PC-3 (cell line): ENCODE measurements at regions not wholly inside any gene's neighbourhood (a gene's known extent, or its start where the extent isn't known, plus 50 kb on each side); places are given as distances from the start of the nearest gene placed in this dataset.

Experiments used
- EZH2 ChIP-seq: fragments of 300-600 bp; sonication (generic); IDR thresholded peaks from one replicate; pipeline ENCODE4 v1.6.1; 2017; ENCODE audit warnings: antibody characterized with exemption, mild to moderate bottlenecking, low read length; ENCODE audit not compliant: unreplicated experiment
- EZH2phosphoT487 ChIP-seq: fragments of 300-600 bp; sonication (generic); IDR thresholded peaks from 2 replicates; pipeline ENCODE4 v1.6.1; 2018; ENCODE audit warnings: mild to moderate bottlenecking, antibody characterized with exemption, low read length, borderline replicate concordance
- TF ChIP-seq, protein P1 (sequence below): fragments of 300-600 bp; sonication (generic); conservative IDR thresholded peaks from 2 replicates; pipeline ENCODE4 v1.5.1; 2017; ENCODE audit warnings: antibody characterized with exemption, low read depth, mild to moderate bottlenecking, low read length

DNA sequence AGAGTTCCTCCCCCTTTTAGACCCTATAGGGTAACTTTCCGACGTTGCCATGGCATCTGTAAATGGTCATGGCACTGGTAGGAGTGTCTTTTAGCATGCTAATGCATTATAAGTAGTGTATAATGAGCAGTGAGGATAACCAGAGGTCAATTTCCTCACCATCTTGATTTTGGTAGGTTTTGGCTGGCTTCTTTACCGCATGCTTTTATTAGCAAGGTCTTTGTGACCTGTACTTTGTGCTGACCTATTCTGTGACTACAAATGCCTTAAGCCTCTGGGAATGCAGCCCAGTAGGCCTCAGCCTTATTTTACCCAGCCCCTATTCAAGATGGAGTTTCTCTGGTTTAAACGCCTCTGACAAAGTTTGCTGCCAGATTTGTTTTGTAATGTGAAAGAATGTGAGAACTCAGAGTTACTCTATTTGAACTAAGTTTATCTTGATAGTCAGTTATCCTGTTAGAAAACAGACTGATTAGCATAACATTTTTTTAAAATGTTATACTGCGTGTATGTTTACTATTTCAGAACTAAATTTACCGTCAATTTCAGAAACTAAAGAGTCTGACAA, 111.3 kb upstream of the PRSS16 start:
- TF ChIP-seq, protein P1, sequence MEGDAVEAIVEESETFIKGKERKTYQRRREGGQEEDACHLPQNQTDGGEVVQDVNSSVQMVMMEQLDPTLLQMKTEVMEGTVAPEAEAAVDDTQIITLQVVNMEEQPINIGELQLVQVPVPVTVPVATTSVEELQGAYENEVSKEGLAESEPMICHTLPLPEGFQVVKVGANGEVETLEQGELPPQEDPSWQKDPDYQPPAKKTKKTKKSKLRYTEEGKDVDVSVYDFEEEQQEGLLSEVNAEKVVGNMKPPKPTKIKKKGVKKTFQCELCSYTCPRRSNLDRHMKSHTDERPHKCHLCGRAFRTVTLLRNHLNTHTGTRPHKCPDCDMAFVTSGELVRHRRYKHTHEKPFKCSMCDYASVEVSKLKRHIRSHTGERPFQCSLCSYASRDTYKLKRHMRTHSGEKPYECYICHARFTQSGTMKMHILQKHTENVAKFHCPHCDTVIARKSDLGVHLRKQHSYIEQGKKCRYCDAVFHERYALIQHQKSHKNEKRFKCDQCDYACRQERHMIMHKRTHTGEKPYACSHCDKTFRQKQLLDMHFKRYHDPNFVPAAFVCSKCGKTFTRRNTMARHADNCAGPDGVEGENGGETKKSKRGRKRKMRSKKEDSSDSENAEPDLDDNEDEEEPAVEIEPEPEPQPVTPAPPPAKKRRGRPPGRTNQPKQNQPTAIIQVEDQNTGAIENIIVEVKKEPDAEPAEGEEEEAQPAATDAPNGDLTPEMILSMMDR, result no peak
- no peak for TF ChIP-seq EZH2phosphoT487
- no peak for TF ChIP-seq EZH2
